Ishikawa (cell line): ENCODE measurements at regions not wholly inside any gene's neighbourhood (a gene's known extent, or its start where the extent isn't known, plus 50 kb on each side); places are given as distances from the start of the nearest gene placed in this dataset.

Source experiments
- EGR1 ChIP-seq: IDR thresholded peaks from 2 replicates; pipeline ENCODE4 v1.6.1; 2012
- FOXM1 ChIP-seq: IDR thresholded peaks from 2 replicates; pipeline ENCODE4 v1.6.1; 2012; ENCODE audit warnings: low read depth, borderline replicate concordance
- TAF1 ChIP-seq: IDR thresholded peaks from 2 replicates; pipeline ENCODE4 v1.6.1; 2012; ENCODE audit warnings: low read depth, mild to moderate bottlenecking
- TEAD4 ChIP-seq: IDR thresholded peaks from 2 replicates; pipeline ENCODE4 v1.6.1; 2012
- YY1 ChIP-seq: IDR thresholded peaks from 2 replicates; pipeline ENCODE4 v1.6.1; 2012; ENCODE audit warnings: low read depth

DNA sequence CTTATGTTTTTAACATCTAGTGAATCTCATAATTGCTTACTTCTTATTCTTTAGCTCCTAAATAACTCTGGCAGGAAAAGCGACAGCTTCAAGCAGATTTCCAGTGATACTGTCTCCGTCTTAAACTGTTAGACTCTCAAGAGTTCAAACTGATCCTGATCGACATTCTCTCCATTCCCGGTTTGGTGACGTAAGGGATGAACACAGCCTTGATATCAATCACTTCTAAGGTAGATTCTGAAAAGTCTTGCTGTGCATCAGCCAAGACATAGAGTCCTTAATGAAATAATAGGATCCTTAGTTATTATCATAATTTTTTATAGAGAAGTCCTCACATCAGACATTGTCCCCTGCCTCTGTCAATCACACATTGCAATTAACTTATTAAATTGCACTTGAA is 534.6 kb downstream of the TFEC start:
- TF ChIP-seq EGR1, result no peak
- no peak for TF ChIP-seq FOXM1
- TF ChIP-seq TEAD4, result no peak
- no peak for TF ChIP-seq YY1
- no peak for TF ChIP-seq TAF1
